Right lobe of liver (tissue), 4 donors: ENCODE measurements at regions not wholly inside any gene's neighbourhood (a gene's known extent, or its start where the extent isn't known, plus 50 kb on each side); places are given as distances from the start of the nearest gene placed in this dataset.

Experiments
- POLR2A ChIP-seq: fragments of 450-650 bp; IDR thresholded peaks from one replicate; pipeline ENCODE4 v1.6.1; 2017; ENCODE audit warnings: antibody characterized with exemption, mild to moderate bottlenecking
- TF ChIP-seq, protein P1 (sequence below), 4 donors: fragments of 200-600 bp in 3 of 4; fragments of 450-650 bp in 1 of 4; IDR thresholded peaks; one replicate each; pipeline versions ENCODE4 v1.5.1 to v1.8.0; 2016 to 2022; ENCODE audit warnings: antibody characterized with exemption in 4 of 4, mild to moderate bottlenecking in 2 of 4
- donor health status: DM: no; HTN: no; CAD: no.
- donor health status: DM: no; HTN: no; CAD: no.
- donor health status: DM: no; HTN: yes; CAD: no.

DNA sequence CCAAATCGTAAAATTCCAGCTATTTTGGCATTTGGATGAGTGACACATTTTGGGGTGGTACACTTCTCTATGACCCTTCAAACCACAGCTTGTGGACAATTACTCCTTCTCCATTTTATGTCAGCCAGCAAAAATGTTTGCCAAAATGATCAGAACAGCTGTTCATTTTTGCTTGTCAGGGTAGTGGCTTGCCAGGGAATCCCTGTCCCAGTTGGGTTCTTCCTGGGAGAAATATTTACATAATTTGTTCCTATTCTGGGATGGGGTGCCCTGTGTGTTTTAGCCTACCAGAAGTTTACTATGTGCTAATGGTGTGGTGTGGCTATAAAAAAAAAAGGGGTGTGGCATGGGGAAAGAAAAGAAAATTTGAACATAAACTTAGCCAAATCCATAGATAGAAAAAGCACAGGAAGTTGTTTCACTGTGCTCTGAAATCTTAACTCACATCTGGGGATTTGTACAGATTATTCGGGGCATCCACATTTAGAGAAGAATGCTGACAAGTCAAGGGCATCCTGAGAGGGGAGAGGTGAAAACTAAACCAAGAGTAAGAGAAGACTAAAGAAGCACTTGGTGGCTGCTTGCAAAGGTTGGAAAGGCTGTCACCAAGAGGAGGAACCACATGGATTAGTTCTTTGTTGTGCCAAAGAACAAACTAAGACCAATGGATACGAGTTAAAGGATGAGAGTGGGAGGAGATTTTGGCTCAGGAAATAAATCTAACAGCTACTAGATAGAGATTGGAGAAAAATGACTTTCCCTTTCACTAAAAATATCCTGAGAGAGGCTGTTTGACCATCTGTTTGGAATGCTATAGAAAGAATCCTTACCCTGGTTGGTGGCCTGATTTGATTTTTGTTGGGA is 55.2 kb upstream of the RBM24 start:
- TF ChIP-seq, protein P1, sequence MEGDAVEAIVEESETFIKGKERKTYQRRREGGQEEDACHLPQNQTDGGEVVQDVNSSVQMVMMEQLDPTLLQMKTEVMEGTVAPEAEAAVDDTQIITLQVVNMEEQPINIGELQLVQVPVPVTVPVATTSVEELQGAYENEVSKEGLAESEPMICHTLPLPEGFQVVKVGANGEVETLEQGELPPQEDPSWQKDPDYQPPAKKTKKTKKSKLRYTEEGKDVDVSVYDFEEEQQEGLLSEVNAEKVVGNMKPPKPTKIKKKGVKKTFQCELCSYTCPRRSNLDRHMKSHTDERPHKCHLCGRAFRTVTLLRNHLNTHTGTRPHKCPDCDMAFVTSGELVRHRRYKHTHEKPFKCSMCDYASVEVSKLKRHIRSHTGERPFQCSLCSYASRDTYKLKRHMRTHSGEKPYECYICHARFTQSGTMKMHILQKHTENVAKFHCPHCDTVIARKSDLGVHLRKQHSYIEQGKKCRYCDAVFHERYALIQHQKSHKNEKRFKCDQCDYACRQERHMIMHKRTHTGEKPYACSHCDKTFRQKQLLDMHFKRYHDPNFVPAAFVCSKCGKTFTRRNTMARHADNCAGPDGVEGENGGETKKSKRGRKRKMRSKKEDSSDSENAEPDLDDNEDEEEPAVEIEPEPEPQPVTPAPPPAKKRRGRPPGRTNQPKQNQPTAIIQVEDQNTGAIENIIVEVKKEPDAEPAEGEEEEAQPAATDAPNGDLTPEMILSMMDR (IDR thresholded peaks at IDR 0.05): no peak
- no peak for TF ChIP-seq POLR2A
